SK-N-SH (cell line): ENCODE measurements at regions not wholly inside any gene's neighbourhood (a gene's known extent, or its start where the extent isn't known, plus 50 kb on each side); places are given as distances from the start of the nearest gene placed in this dataset.

ENCODE experiments used
- CTCF ChIA-PET: fragments of 300-600, 350-600 bp; formaldehyde crosslinking; extraction: SDS; loops from one replicate; lab custom pipeline; 2021; lab: Yijun Ruan, JAX
- POLR2A ChIA-PET: fragments of 350-600 bp; sonication (Branson Sonifier 250); formaldehyde crosslinking; extraction: SDS; loops from one replicate; lab custom pipeline; 2020; ENCODE audit warnings: antibody characterized with exemption, inconsistent platforms; lab: Yijun Ruan, JAX
- DNase-seq: peaks from one replicate; pipeline ENCODE4 v3.0.0; 2012
- H2AFZ ChIP-seq: fragments of 200-600 bp; sonication (generic); 2 replicates; pipeline ENCODE4 v1.8.1; 2016; ENCODE audit warnings: antibody characterized with exemption, mild to moderate bottlenecking, low read depth
- H3F3A ChIP-seq: fragments of 200-600 bp; sonication (generic); replicated peaks from 2 replicates; pipeline ENCODE3; 2016; ENCODE audit warnings: antibody characterized with exemption, mild to moderate bottlenecking; ENCODE audit not compliant: insufficient read depth
- H3K27ac ChIP-seq, 2 experiments: fragments of 200-500 bp in 1 of 2; fragments of 200-600 bp in 1 of 2; sonication (Bioruptor generic) in 1 of 2; sonication (generic), shearing (Covaris generic) in 1 of 2; 2 replicates each; pipeline versions ENCODE4 v1.5.1 to v1.6.1; 2014 to 2016; ENCODE audit warnings: low read depth in 2 of 2, inconsistent platforms in 1 of 2, low read length in 1 of 2, mild to moderate bottlenecking in 1 of 2, mixed read lengths in 1 of 2
- H3K27me3 ChIP-seq: fragments of 200-600 bp; sonication (generic), shearing (Covaris generic); 2 replicates; pipeline ENCODE4 v1.6.1; 2016; ENCODE audit warnings: mixed run types; ENCODE audit not compliant: insufficient read depth
- H3K36me3 ChIP-seq, 2 experiments: fragments of 200-500 bp in 1 of 2; fragments of 200-600 bp in 1 of 2; sonication (Bioruptor generic) in 1 of 2; sonication (generic) in 1 of 2; replicated peaks in 1 of 2; 2 replicates each; pipeline versions ENCODE3 to v1.5.1; 2014 to 2016; ENCODE audit warnings: low read length in 1 of 2, mild to moderate bottlenecking in 1 of 2; ENCODE audit not compliant: insufficient read depth in 2 of 2, control insufficient read depth in 1 of 2
- H3K4me1 ChIP-seq, 2 experiments: fragments of 200-500 bp in 1 of 2; fragments of 200-600 bp in 1 of 2; sonication (Bioruptor generic) in 1 of 2; sonication (generic), shearing (Covaris generic) in 1 of 2; 2 replicates each; pipeline versions ENCODE4 v1.5.1 to v1.6.1; 2014 to 2016; ENCODE audit warnings: low read depth in 1 of 2, low read length in 1 of 2, mixed run types in 1 of 2; ENCODE audit not compliant: insufficient read depth in 2 of 2, control insufficient read depth in 1 of 2
- H3K4me2 ChIP-seq: fragments of 200-600 bp; sonication (generic), shearing (Covaris generic); 2 replicates; pipeline ENCODE4 v1.6.1; 2017; ENCODE audit warnings: mixed run types
- H3K4me3 ChIP-seq, 2 experiments: fragments of 200-500 bp in 1 of 2; fragments of 200-600 bp in 1 of 2; sonication (Bioruptor generic) in 1 of 2; sonication (generic), shearing (Covaris generic) in 1 of 2; 2 replicates each; pipeline versions ENCODE4 v1.5.1 to v1.8.1; 2014 to 2016; ENCODE audit warnings: low read depth in 2 of 2, inconsistent platforms in 1 of 2, low read length in 1 of 2, mild to moderate bottlenecking in 1 of 2, mixed read lengths in 1 of 2, moderate library complexity in 1 of 2
- H3K79me2 ChIP-seq: fragments of 200-600 bp; sonication (generic); 2 replicates; pipeline ENCODE4 v1.8.1; 2017; ENCODE audit warnings: mild to moderate bottlenecking; ENCODE audit not compliant: insufficient read depth
- H3K9ac ChIP-seq: fragments of 200-600 bp; sonication (generic); 2 replicates; pipeline ENCODE4 v1.6.1; 2017; ENCODE audit warnings: mixed run types
- H3K9me2 ChIP-seq: fragments of 200-600 bp; sonication (generic); 2 replicates; pipeline ENCODE4 v1.6.1; 2017; ENCODE audit warnings: mixed run types
- H3K9me3 ChIP-seq: fragments of 200-600 bp; sonication (generic); 2 replicates; pipeline ENCODE4 v1.6.1; 2017; ENCODE audit warnings: mixed run types, mild to moderate bottlenecking, moderate library complexity
- H4K20me1 ChIP-seq: fragments of 200-600 bp; sonication (generic); 2 replicates; pipeline ENCODE4 v1.6.1; 2017; ENCODE audit warnings: mild to moderate bottlenecking, mixed run types; ENCODE audit not compliant: insufficient read depth
- CHD2 ChIP-seq: fragments of 150-350 bp; IDR thresholded peaks from 2 replicates; pipeline ENCODE4 v1.6.1; 2018; ENCODE audit warnings: low read length; ENCODE audit not compliant: partially characterized antibody
- CTCF ChIP-seq: fragments of 200-600 bp; sonication (generic); IDR thresholded peaks from 2 replicates; pipeline ENCODE4 v1.6.1; 2017; ENCODE audit warnings: antibody characterized with exemption, mild to moderate bottlenecking, moderate library complexity
- ELF1 ChIP-seq: IDR thresholded peaks from 2 replicates; pipeline ENCODE4 v1.4.0; 2012
- EP300 ChIP-seq, 2 experiments: IDR thresholded peaks; 2 replicates each; pipeline versions ENCODE4 v1.4.0 to v1.6.1; 2012; ENCODE audit warnings: borderline replicate concordance in 1 of 2, low read depth in 1 of 2, low read length in 1 of 2
- FOXM1 ChIP-seq: IDR thresholded peaks from 2 replicates; pipeline ENCODE4 v1.4.0; 2012; ENCODE audit warnings: low read depth, mild to moderate bottlenecking
- GABPA ChIP-seq: IDR thresholded peaks from 2 replicates; pipeline ENCODE4 v1.4.0; 2012; ENCODE audit warnings: low read depth, mild to moderate bottlenecking
- RCOR1 ChIP-seq: fragments of 150-350 bp; IDR thresholded peaks from 2 replicates; pipeline ENCODE4 v1.6.1; 2017; ENCODE audit warnings: antibody characterized with exemption, low read length
- RXRA ChIP-seq: IDR thresholded peaks from 2 replicates; pipeline ENCODE4 v1.4.0; 2012; ENCODE audit warnings: low read depth, mild to moderate bottlenecking, borderline replicate concordance
- SIN3A ChIP-seq: IDR thresholded peaks from 2 replicates; pipeline ENCODE4 v1.6.1; 2012; ENCODE audit warnings: low read depth, mild to moderate bottlenecking, low read length, moderate library complexity, borderline replicate concordance
- WGBS: methylation state at CpG from one replicate; pipeline ENCODE4 v1.1.6; 2017; ENCODE audit warnings: low lambda C conversion rate; 5-methylcytosine and 5-hydroxymethylcytosine counted together
- TF ChIP-seq, protein P1 (sequence below): IDR thresholded peaks from 2 replicates; pipeline ENCODE4 v1.6.1; 2012; ENCODE audit warnings: mild to moderate bottlenecking, low read depth, low read length, moderate library complexity
- TF ChIP-seq, protein P2 (sequence below): fragments of 150-350 bp; IDR thresholded peaks from 2 replicates; pipeline ENCODE4 v1.6.1; 2017; ENCODE audit warnings: antibody characterized with exemption, low read length, low read depth, borderline replicate concordance

- H3K79me2 ChIP-seq: no peaks in the 10 kb centered on the region
- no peaks in the 10 kb centered on the region for H3F3A ChIP-seq
- ChIA-PET CTCF (interaction anchor here (1.0 kb wide), 1 partner anchor 79 kb away, joined by 3 read pairs; no protein-coding TSS in a partner anchor), POLR2A (no interaction called here)
- no peaks in the 10 kb centered on the region for H4K20me1 ChIP-seq
- no peaks in the 10 kb centered on the region; a peak in 1 of 4 replicates for H3K4me1 ChIP-seq
- H3K9me2 ChIP-seq: no peaks in the 10 kb centered on the region
- H3K4me3 ChIP-seq: no peak overlapping the region
- H3K27me3 ChIP-seq: no peaks in the 10 kb centered on the region
- no peaks in the 10 kb centered on the region for H3K9me3 ChIP-seq
- 78% methylated on average over 4 of the region's 5 CpGs for WGBS
- no peak for DNase-seq
- no peak overlapping the region for H2AFZ ChIP-seq
- no peak overlapping the region for H3K27ac ChIP-seq
- H3K9ac ChIP-seq: no peak overlapping the region
- H3K36me3 ChIP-seq: no peaks in the 10 kb centered on the region
- TF ChIP-seq CHD2 (no peak), RXRA (no peak), CTCF (no peak), SIN3A (no peak), ELF1 (no peak), GABPA (no peak), FOXM1 (no peak), RCOR1 (no peak), EP300 (IDR thresholded peaks at IDR 0.05; ENCODE audit: borderline replicate concordance in 1 of 2, low read depth in 1 of 2, low read length in 1 of 2) (no peak)
- TF ChIP-seq, protein P1, sequence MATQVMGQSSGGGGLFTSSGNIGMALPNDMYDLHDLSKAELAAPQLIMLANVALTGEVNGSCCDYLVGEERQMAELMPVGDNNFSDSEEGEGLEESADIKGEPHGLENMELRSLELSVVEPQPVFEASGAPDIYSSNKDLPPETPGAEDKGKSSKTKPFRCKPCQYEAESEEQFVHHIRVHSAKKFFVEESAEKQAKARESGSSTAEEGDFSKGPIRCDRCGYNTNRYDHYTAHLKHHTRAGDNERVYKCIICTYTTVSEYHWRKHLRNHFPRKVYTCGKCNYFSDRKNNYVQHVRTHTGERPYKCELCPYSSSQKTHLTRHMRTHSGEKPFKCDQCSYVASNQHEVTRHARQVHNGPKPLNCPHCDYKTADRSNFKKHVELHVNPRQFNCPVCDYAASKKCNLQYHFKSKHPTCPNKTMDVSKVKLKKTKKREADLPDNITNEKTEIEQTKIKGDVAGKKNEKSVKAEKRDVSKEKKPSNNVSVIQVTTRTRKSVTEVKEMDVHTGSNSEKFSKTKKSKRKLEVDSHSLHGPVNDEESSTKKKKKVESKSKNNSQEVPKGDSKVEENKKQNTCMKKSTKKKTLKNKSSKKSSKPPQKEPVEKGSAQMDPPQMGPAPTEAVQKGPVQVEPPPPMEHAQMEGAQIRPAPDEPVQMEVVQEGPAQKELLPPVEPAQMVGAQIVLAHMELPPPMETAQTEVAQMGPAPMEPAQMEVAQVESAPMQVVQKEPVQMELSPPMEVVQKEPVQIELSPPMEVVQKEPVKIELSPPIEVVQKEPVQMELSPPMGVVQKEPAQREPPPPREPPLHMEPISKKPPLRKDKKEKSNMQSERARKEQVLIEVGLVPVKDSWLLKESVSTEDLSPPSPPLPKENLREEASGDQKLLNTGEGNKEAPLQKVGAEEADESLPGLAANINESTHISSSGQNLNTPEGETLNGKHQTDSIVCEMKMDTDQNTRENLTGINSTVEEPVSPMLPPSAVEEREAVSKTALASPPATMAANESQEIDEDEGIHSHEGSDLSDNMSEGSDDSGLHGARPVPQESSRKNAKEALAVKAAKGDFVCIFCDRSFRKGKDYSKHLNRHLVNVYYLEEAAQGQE: no peak
- TF ChIP-seq, protein P2, sequence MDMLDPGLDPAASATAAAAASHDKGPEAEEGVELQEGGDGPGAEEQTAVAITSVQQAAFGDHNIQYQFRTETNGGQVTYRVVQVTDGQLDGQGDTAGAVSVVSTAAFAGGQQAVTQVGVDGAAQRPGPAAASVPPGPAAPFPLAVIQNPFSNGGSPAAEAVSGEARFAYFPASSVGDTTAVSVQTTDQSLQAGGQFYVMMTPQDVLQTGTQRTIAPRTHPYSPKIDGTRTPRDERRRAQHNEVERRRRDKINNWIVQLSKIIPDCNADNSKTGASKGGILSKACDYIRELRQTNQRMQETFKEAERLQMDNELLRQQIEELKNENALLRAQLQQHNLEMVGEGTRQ: no peak
- H3K4me2 ChIP-seq: no peak overlapping the region
These were observed 118.8 kb downstream of the PSMG1 start for GRCh38 chr21:39064325-39065012.
